H1 (cell line): ENCODE measurements at regions not wholly inside any gene's neighbourhood (a gene's known extent, or its start where the extent isn't known, plus 50 kb on each side); places are given as distances from the start of the nearest gene placed in this dataset.

ENCODE experiments used
- CTCF ChIA-PET: fragments of 300-600 bp; sonication (Branson Sonifier 250); formaldehyde crosslinking; loops from one replicate; lab custom pipeline; 2021; ENCODE audit not compliant: partially characterized antibody; lab: Charles Lee
- POLR2A ChIA-PET: fragments of 300-600 bp; sonication (Branson Sonifier 250); formaldehyde crosslinking; loops from one replicate; lab custom pipeline; 2021; ENCODE audit warnings: inconsistent platforms; ENCODE audit not compliant: partially characterized antibody; lab: Charles Lee
- DNase-seq, 2 experiments: peaks; one replicate each; pipeline versions ENCODE4 v3.0.0 to v3.0.0-alpha.2; 2010 to 2022; ENCODE audit warnings: low spot score in 2 of 2, low read depth in 1 of 2, mixed read lengths in 1 of 2
- FAIRE-seq: peaks from 2 replicates; lab custom pipeline; 2011; peaks lifted over from hg19 to GRCh38; lab: Jason Lieb, UNC
- H2AFZ ChIP-seq: 2 replicates; pipeline ENCODE4 v1.8.1; 2012; ENCODE audit warnings: low read length, inconsistent platforms
- H2AK5ac ChIP-seq: 2 replicates; pipeline ENCODE4 v1.6.1; 2013; ENCODE audit warnings: low read depth, low read length
- H2BK120ac ChIP-seq: replicated peaks from 2 replicates; pipeline ENCODE3; 2013; ENCODE audit warnings: low read depth, low read length, inconsistent platforms
- H2BK12ac ChIP-seq: 2 replicates; pipeline ENCODE4 v1.6.1; 2013; ENCODE audit warnings: low read depth, low read length
- H2BK15ac ChIP-seq: 2 replicates; pipeline ENCODE4 v1.6.1; 2013; ENCODE audit warnings: low read length
- H2BK20ac ChIP-seq: 2 replicates; pipeline ENCODE4 v1.6.1; 2013; ENCODE audit warnings: low read length
- H2BK5ac ChIP-seq: 2 replicates; pipeline ENCODE4 v1.6.1; 2013; ENCODE audit warnings: low read depth, low read length
- H3K14ac ChIP-seq: 2 replicates; pipeline ENCODE4 v1.6.1; 2013; ENCODE audit warnings: inconsistent platforms; ENCODE audit not compliant: insufficient read length
- H3K18ac ChIP-seq: 2 replicates; pipeline ENCODE4 v1.6.1; 2013; ENCODE audit warnings: low read length; ENCODE audit errors: extremely low read depth
- H3K23ac ChIP-seq: 2 replicates; pipeline ENCODE4 v1.6.1; 2013; ENCODE audit warnings: inconsistent platforms; ENCODE audit not compliant: insufficient read length
- H3K23me2 ChIP-seq: 2 replicates; pipeline ENCODE4 v1.6.1; 2013; ENCODE audit warnings: low read depth, low read length
- H3K27ac ChIP-seq: 2 replicates; pipeline ENCODE4 v1.6.1; 2011; ENCODE audit warnings: low read depth, low read length, inconsistent platforms
- H3K27me3 ChIP-seq, 4 experiments: replicated peaks in 1 of 4; 1 replicate in 1 of 4; 2 replicates in 3 of 4; pipeline versions ENCODE4 v1.6.1 to v1.8.1; 2011 to 2013; ENCODE audit warnings: low read length in 3 of 4, mild to moderate bottlenecking in 3 of 4, inconsistent platforms in 2 of 4, mixed read lengths in 2 of 4, moderate library complexity in 1 of 4; ENCODE audit not compliant: control insufficient read depth in 3 of 4, insufficient read depth in 3 of 4; ENCODE audit errors: extremely low read depth in 1 of 4
- H3K36me3 ChIP-seq, 4 experiments: 2 replicates each; pipeline versions ENCODE4 v1.6.1 to v1.8.1; 2011 to 2013; ENCODE audit warnings: mild to moderate bottlenecking in 4 of 4, low read length in 3 of 4, moderate library complexity in 2 of 4, control low read depth in 1 of 4, inconsistent platforms in 1 of 4; ENCODE audit not compliant: insufficient read depth in 4 of 4, control insufficient read depth in 2 of 4
- H3K4ac ChIP-seq: replicated peaks from 2 replicates; pipeline ENCODE3; 2013; ENCODE audit warnings: low read length, low read depth, mixed read lengths, inconsistent platforms; ENCODE audit not compliant: insufficient read length
- H3K4me1 ChIP-seq, 4 experiments: replicated peaks in 1 of 4; 1 replicate in 1 of 4; 2 replicates in 3 of 4; pipeline versions ENCODE4 v1.6.1 to v1.8.1; 2011 to 2013; ENCODE audit warnings: low read length in 3 of 4, inconsistent platforms in 2 of 4, mixed read lengths in 1 of 4; ENCODE audit not compliant: insufficient read depth in 4 of 4, control insufficient read depth in 3 of 4
- H3K4me2 ChIP-seq, 2 experiments: 2 replicates each; pipeline versions ENCODE4 v1.6.1 to v1.8.1; 2011 to 2013; ENCODE audit warnings: low read depth in 2 of 2, low read length in 2 of 2, control low read depth in 1 of 2, inconsistent platforms in 1 of 2, mild to moderate bottlenecking in 1 of 2; ENCODE audit not compliant: insufficient read depth in 1 of 2
- H3K4me3 ChIP-seq, 4 experiments: fragments of 200-600, 300-600 bp in 1 of 4; sonication (generic), shearing (Covaris generic), sonication (Bioruptor Twin) in 1 of 4; 2 replicates each; pipeline versions ENCODE4 v1.5.1 to v1.8.1; 2011 to 2016; ENCODE audit warnings: low read length in 4 of 4, low read depth in 3 of 4, control low read depth in 2 of 4, inconsistent platforms in 2 of 4, mild to moderate bottlenecking in 2 of 4, mixed read lengths in 1 of 4, moderate library complexity in 1 of 4; ENCODE audit not compliant: insufficient read depth in 2 of 4; ENCODE audit errors: extremely low read depth in 1 of 4
- H3K56ac ChIP-seq: replicated peaks from 2 replicates; pipeline ENCODE3; 2013; ENCODE audit warnings: low read depth, mild to moderate bottlenecking, mixed read lengths, low read length, inconsistent platforms; ENCODE audit not compliant: insufficient read length
- H3K79me1 ChIP-seq: 2 replicates; pipeline ENCODE4 v1.6.1; 2013; ENCODE audit warnings: low read depth, low read length, control low read depth
- H3K79me2 ChIP-seq, 2 experiments: 2 replicates each; pipeline versions ENCODE4 v1.6.1 to v1.8.1; 2012 to 2013; ENCODE audit warnings: low read length in 2 of 2, mild to moderate bottlenecking in 2 of 2, inconsistent platforms in 1 of 2; ENCODE audit not compliant: insufficient read depth in 2 of 2, control insufficient read depth in 1 of 2
- H3K9ac ChIP-seq, 4 experiments: replicated peaks in 1 of 4; 1 replicate in 1 of 4; 2 replicates in 3 of 4; pipeline versions ENCODE4 v1.6.1 to v1.8.1; 2011 to 2013; ENCODE audit warnings: low read depth in 3 of 4, low read length in 3 of 4, control low read depth in 2 of 4, mild to moderate bottlenecking in 2 of 4, moderate library complexity in 2 of 4, inconsistent platforms in 1 of 4; ENCODE audit errors: extremely low read depth in 1 of 4
- H3K9me3 ChIP-seq, 2 experiments: 2 replicates each; pipeline versions ENCODE4 v1.6.1 to v1.8.1; 2012 to 2013; ENCODE audit warnings: mild to moderate bottlenecking in 2 of 2, moderate library complexity in 2 of 2, control low read depth in 1 of 2, inconsistent platforms in 1 of 2, low read depth in 1 of 2, low read length in 1 of 2, mixed read lengths in 1 of 2; ENCODE audit not compliant: insufficient read depth in 2 of 2
- H4K20me1 ChIP-seq, 2 experiments: replicated peaks in 1 of 2; 2 replicates each; pipeline versions ENCODE3 to v1.8.1; 2011 to 2013; ENCODE audit warnings: inconsistent platforms in 2 of 2, low read length in 2 of 2, mild to moderate bottlenecking in 1 of 2; ENCODE audit not compliant: insufficient read depth in 2 of 2, control insufficient read depth in 1 of 2
- H4K5ac ChIP-seq: 2 replicates; pipeline ENCODE4 v1.6.1; 2013; ENCODE audit warnings: low read length, low read depth, mixed read lengths, inconsistent platforms; ENCODE audit not compliant: insufficient read length
- H4K8ac ChIP-seq: 2 replicates; pipeline ENCODE4 v1.8.0; 2013; ENCODE audit warnings: mild to moderate bottlenecking, moderate library complexity, low read length, inconsistent platforms; ENCODE audit not compliant: insufficient read depth; ENCODE audit errors: extremely low read depth
- H4K91ac ChIP-seq: replicated peaks from 2 replicates; pipeline ENCODE3; 2013; ENCODE audit warnings: low read length, mixed read lengths, inconsistent platforms; ENCODE audit not compliant: insufficient read length
- ASH2L ChIP-seq: fragments of 200-600, 300-600 bp; sonication (generic); IDR thresholded peaks from one replicate; pipeline ENCODE4 v1.7.1; 2017; ENCODE audit warnings: low read length
- KDM5A ChIP-seq: fragments of 200-600 bp; IDR thresholded peaks from 2 replicates; pipeline ENCODE4 v1.7.1; 2012; ENCODE audit warnings: mild to moderate bottlenecking, low read length, inconsistent platforms, mixed read lengths
- RAD21 ChIP-seq, 2 experiments: IDR thresholded peaks in 1 of 2; conservative IDR thresholded peaks in 1 of 2; 2 replicates each; pipeline ENCODE4 v1.6.1; 2011; ENCODE audit warnings: low read depth in 2 of 2, low read length in 2 of 2, improper control_type of control experiment in 1 of 2, inconsistent platforms in 1 of 2, mild to moderate bottlenecking in 1 of 2, moderate library complexity in 1 of 2
- SIRT6 ChIP-seq: IDR thresholded peaks from one replicate; pipeline ENCODE4 v1.7.1; 2012; ENCODE audit warnings: low read length, inconsistent platforms
- SP4 ChIP-seq: IDR thresholded peaks from 2 replicates; pipeline ENCODE4 v1.6.1; 2012; ENCODE audit warnings: low read length, inconsistent platforms
- TAF1 ChIP-seq: IDR thresholded peaks from 2 replicates; pipeline ENCODE4 v1.6.1; 2011; ENCODE audit warnings: mild to moderate bottlenecking, low read depth, low read length
- YY1 ChIP-seq: IDR thresholded peaks from 2 replicates; pipeline ENCODE4 v1.6.1; 2011; ENCODE audit warnings: low read depth, mild to moderate bottlenecking, low read length
- TF ChIP-seq, protein P1 (sequence below): IDR thresholded peaks from 2 replicates; pipeline ENCODE4 v1.6.1; 2012; ENCODE audit warnings: low read length, inconsistent platforms
- TF ChIP-seq, protein P2 (sequence below), 3 experiments: IDR thresholded peaks; 1 replicate in 2 of 3; 2 replicates in 1 of 3; pipeline versions ENCODE4 v1.5.1 to v1.6.1; 2011; ENCODE audit warnings: low read length in 3 of 3, mild to moderate bottlenecking in 3 of 3, inconsistent platforms in 2 of 3, low read depth in 1 of 3, moderate library complexity in 1 of 3; ENCODE audit not compliant: insufficient read depth in 1 of 3; ENCODE audit errors: control extremely low read depth in 1 of 3

DNA sequence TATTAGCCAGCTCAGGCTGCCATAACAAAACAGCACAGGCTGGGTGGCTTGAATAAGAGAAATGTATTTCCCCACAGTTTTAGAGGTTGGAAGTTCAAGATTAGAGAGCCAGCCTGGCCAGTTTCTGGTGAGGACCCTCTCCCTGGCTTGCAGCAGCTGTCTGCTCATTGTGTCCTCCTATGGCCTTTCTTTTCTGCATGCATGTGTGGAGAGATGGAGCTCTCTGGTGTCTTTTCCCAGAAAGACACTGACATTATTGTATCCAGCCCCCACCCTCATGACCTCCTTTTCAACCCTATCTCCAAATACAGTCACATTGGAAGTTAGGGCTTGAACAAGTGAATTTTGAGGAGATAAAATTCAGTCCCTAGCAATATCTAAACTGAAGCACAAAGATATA lies 263.8 kb upstream of the PABPC4L start:
- ChIA-PET CTCF (interaction anchor here (0.6 to 1.3 kb wide), 6 partner anchors 77 to 1324 kb away, joined by 3 to 4 read pairs (median 3); no protein-coding TSS in a partner anchor), POLR2A (no interaction called here)
- no peaks in the 10 kb centered on the region; a peak in 1 of 7 replicates for H3K4me1 ChIP-seq
- H2BK15ac ChIP-seq: no peak overlapping the region
- H3K4me3 ChIP-seq: no peak overlapping the region
- no peak overlapping the region for H2BK12ac ChIP-seq
- H3K9me3 ChIP-seq: peaks cover 2 to 7% of the 10 kb centered on the region in 2 experiments; a peak in 2 of 4 replicates
- H2AFZ ChIP-seq: no peak overlapping the region; the same call in 1 of the 2 replicates
- H3K4ac ChIP-seq: no peak overlapping the region
- no peaks in the 10 kb centered on the region for H3K79me2 ChIP-seq
- H4K20me1 ChIP-seq: no peaks in the 10 kb centered on the region
- H2BK20ac ChIP-seq: no peak overlapping the region
- H4K91ac ChIP-seq: no peak overlapping the region
- no peaks in the 10 kb centered on the region for H3K23me2 ChIP-seq
- no peak overlapping the region for H4K8ac ChIP-seq
- no peak overlapping the region for H3K9ac ChIP-seq
- no peak overlapping the region for H2BK5ac ChIP-seq
- no peak overlapping the region for H3K27ac ChIP-seq
- no peak overlapping the region for H3K18ac ChIP-seq
- H3K4me2 ChIP-seq: no peak overlapping the region
- no peak overlapping the region for H2BK120ac ChIP-seq
- H3K36me3 ChIP-seq: no peaks in the 10 kb centered on the region; a peak in 1 of 8 replicates
- no peak for FAIRE-seq
- no peak overlapping the region for H4K5ac ChIP-seq
- no peak overlapping the region for H2AK5ac ChIP-seq
- TF ChIP-seq SIRT6: no peak
- no peak for TF ChIP-seq TAF1
- TF ChIP-seq, protein P1, sequence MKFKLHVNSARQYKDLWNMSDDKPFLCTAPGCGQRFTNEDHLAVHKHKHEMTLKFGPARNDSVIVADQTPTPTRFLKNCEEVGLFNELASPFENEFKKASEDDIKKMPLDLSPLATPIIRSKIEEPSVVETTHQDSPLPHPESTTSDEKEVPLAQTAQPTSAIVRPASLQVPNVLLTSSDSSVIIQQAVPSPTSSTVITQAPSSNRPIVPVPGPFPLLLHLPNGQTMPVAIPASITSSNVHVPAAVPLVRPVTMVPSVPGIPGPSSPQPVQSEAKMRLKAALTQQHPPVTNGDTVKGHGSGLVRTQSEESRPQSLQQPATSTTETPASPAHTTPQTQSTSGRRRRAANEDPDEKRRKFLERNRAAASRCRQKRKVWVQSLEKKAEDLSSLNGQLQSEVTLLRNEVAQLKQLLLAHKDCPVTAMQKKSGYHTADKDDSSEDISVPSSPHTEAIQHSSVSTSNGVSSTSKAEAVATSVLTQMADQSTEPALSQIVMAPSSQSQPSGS: no peak
- no peak for TF ChIP-seq YY1
- no peak for TF ChIP-seq ASH2L
- no peak for TF ChIP-seq KDM5A
- TF ChIP-seq, protein P2, sequence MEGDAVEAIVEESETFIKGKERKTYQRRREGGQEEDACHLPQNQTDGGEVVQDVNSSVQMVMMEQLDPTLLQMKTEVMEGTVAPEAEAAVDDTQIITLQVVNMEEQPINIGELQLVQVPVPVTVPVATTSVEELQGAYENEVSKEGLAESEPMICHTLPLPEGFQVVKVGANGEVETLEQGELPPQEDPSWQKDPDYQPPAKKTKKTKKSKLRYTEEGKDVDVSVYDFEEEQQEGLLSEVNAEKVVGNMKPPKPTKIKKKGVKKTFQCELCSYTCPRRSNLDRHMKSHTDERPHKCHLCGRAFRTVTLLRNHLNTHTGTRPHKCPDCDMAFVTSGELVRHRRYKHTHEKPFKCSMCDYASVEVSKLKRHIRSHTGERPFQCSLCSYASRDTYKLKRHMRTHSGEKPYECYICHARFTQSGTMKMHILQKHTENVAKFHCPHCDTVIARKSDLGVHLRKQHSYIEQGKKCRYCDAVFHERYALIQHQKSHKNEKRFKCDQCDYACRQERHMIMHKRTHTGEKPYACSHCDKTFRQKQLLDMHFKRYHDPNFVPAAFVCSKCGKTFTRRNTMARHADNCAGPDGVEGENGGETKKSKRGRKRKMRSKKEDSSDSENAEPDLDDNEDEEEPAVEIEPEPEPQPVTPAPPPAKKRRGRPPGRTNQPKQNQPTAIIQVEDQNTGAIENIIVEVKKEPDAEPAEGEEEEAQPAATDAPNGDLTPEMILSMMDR (IDR thresholded peaks at IDR 0.05; ENCODE audit: control extremely low read depth in 1 of 3, insufficient read depth in 1 of 3, low read depth in 1 of 3, low read length in 3 of 3): peak in 1 of 3 experiments; percentile 13; a peak in 1 of 4 replicates
- TF ChIP-seq RAD21 (IDR thresholded peaks at IDR 0.05 in 1 of 2, conservative IDR thresholded peaks at IDR 0.05 in 1 of 2; ENCODE audit: low read depth in 2 of 2, low read length in 2 of 2): peak; percentile 57 to 67
- TF ChIP-seq SP4: no peak
- H3K14ac ChIP-seq: no peak overlapping the region
- no peak overlapping the region for H3K23ac ChIP-seq
- no peak for DNase-seq
- H3K56ac ChIP-seq: no peak overlapping the region
- peaks cover 0 to 1% (median 0%) of the 10 kb centered on the region in 4 experiments; a peak in 1 of 7 replicates for H3K27me3 ChIP-seq
- no peaks in the 10 kb centered on the region for H3K79me1 ChIP-seq
